HEK293T (cell line): ENCODE measurements at regions not wholly inside any gene's neighbourhood (a gene's known extent, or its start where the extent isn't known, plus 50 kb on each side); places are given as distances from the start of the nearest gene placed in this dataset.

Source experiments
- CTCF ChIA-PET: fragments of 350-600 bp; formaldehyde crosslinking; extraction: SDS; loops from one replicate; lab custom pipeline; 2021; ENCODE audit warnings: antibody characterized with exemption, inconsistent platforms; lab: Yijun Ruan, JAX
- POLR2A ChIA-PET: fragments of 350-600 bp; formaldehyde crosslinking; extraction: SDS; loops from one replicate; lab custom pipeline; 2020; ENCODE audit warnings: antibody characterized with exemption, inconsistent platforms; lab: Yijun Ruan, JAX
- DNase-seq: peaks from one replicate; pipeline ENCODE4 v3.0.0; 2012; ENCODE audit warnings: mixed read lengths; ENCODE audit errors: extremely low spot score
- ARNT ChIP-seq: fragments of 450-650 bp; IDR thresholded peaks from 2 replicates; pipeline ENCODE4 v1.6.1; 2017; ENCODE audit warnings: mild to moderate bottlenecking
- BHLHE40 ChIP-seq: fragments of 450-650 bp; IDR thresholded peaks from 2 replicates; pipeline ENCODE4 v1.6.1; 2016; ENCODE audit warnings: mild to moderate bottlenecking, moderate library complexity, borderline replicate concordance
- CTBP1 ChIP-seq: fragments of 450-650 bp; IDR thresholded peaks from 2 replicates; pipeline ENCODE4 v1.6.1; 2016; ENCODE audit warnings: borderline replicate concordance
- ELF4 ChIP-seq: fragments of 450-650 bp; IDR thresholded peaks from 2 replicates; pipeline ENCODE4 v1.6.1; 2017; ENCODE audit warnings: antibody characterized with exemption
- FOXA1 ChIP-seq: fragments of 450-650 bp; IDR thresholded peaks from 2 replicates; pipeline ENCODE4 v1.6.1; 2016; ENCODE audit warnings: mild to moderate bottlenecking
- FOXK2 ChIP-seq: fragments of 450-650 bp; IDR thresholded peaks from 2 replicates; pipeline ENCODE4 v1.6.1; 2016; ENCODE audit warnings: mild to moderate bottlenecking
- FOXM1 ChIP-seq: fragments of 450-650 bp; IDR thresholded peaks from 2 replicates; pipeline ENCODE4 v1.6.1; 2017; ENCODE audit warnings: mild to moderate bottlenecking, borderline replicate concordance
- HDGF ChIP-seq: fragments of 450-650 bp; IDR thresholded peaks from 2 replicates; pipeline ENCODE4 v1.6.1; 2017; ENCODE audit warnings: antibody characterized with exemption, borderline replicate concordance
- L3MBTL2 ChIP-seq: fragments of 450-650 bp; conservative IDR thresholded peaks from 2 replicates; pipeline ENCODE4 v1.6.1; 2016; ENCODE audit warnings: mild to moderate bottlenecking
- LEF1 ChIP-seq: fragments of 450-650 bp; IDR thresholded peaks from 2 replicates; pipeline ENCODE4 v1.6.1; 2017; ENCODE audit warnings: mild to moderate bottlenecking, borderline replicate concordance
- NFRKB ChIP-seq: fragments of 450-650 bp; IDR thresholded peaks from 2 replicates; pipeline ENCODE4 v1.6.1; 2016; ENCODE audit warnings: mild to moderate bottlenecking, moderate library complexity
- PKNOX1 ChIP-seq: fragments of 450-650 bp; IDR thresholded peaks from 2 replicates; pipeline ENCODE4 v1.6.1; 2016
- SP1 ChIP-seq: fragments of 450-650 bp; IDR thresholded peaks from 2 replicates; pipeline ENCODE4 v1.6.1; 2017
- SUZ12 ChIP-seq: fragments of 450-650 bp; IDR thresholded peaks from 2 replicates; pipeline ENCODE4 v1.6.1; 2016; ENCODE audit warnings: mild to moderate bottlenecking
- TARDBP ChIP-seq: fragments of 450-650 bp; IDR thresholded peaks from 2 replicates; pipeline ENCODE4 v1.6.1; 2016
- ZNF384 ChIP-seq: fragments of 450-650 bp; IDR thresholded peaks from 2 replicates; pipeline ENCODE4 v1.6.1; 2016

GRCh38 chr5:37988454-37989046, 148.7 kb upstream of the GDNF start:
- no peak for TF ChIP-seq FOXA1
- no peak for TF ChIP-seq PKNOX1
- no peak for TF ChIP-seq ARNT
- no peak for TF ChIP-seq NFRKB
- no peak for TF ChIP-seq L3MBTL2
- no peak for TF ChIP-seq FOXM1
- TF ChIP-seq HDGF: no peak
- no peak for TF ChIP-seq LEF1
- no peak for TF ChIP-seq TARDBP
- no peak for TF ChIP-seq BHLHE40
- no peak for TF ChIP-seq CTBP1
- TF ChIP-seq ELF4: no peak
- no peak for TF ChIP-seq SUZ12
- TF ChIP-seq SP1: no peak
- TF ChIP-seq ZNF384: no peak
- DNase-seq: no peak
- ChIA-PET CTCF (interaction anchor here (1.1 kb wide), 1 partner anchor 265 kb away, joined by 3 read pairs; no protein-coding TSS in a partner anchor), POLR2A (no interaction called here)

GRCh38 chr5:37984300-37984699, 144.5 kb upstream of the GDNF start:
- no peak for TF ChIP-seq LEF1
- TF ChIP-seq ARNT: no peak
- TF ChIP-seq SUZ12: no peak
- no peak for TF ChIP-seq TARDBP
- no peak for TF ChIP-seq PKNOX1
- TF ChIP-seq BHLHE40: no peak
- no peak for TF ChIP-seq L3MBTL2
- no peak for TF ChIP-seq CTBP1
- no peak for TF ChIP-seq SP1
- no peak for TF ChIP-seq ZNF384
- ChIA-PET POLR2A (no interaction called here), CTCF (no interaction called here)
- no peak for DNase-seq

- ChIA-PET POLR2A (no interaction called here), CTCF (no interaction called here)
- TF ChIP-seq TARDBP: no peak
- no peak for TF ChIP-seq NFRKB
- no peak for TF ChIP-seq ZNF384
- TF ChIP-seq CTBP1: no peak
- no peak for TF ChIP-seq HDGF
- no peak for TF ChIP-seq BHLHE40
- no peak for TF ChIP-seq L3MBTL2
- DNase-seq: no peak
These were observed 143.6 kb upstream of the GDNF start for GRCh38 chr5:37983463-37983862.

GRCh38 chr5:37979559-37979958, 139.7 kb upstream of the GDNF start:
- CTCF ChIA-PET: no interaction called here
- no peak for DNase-seq
- POLR2A ChIA-PET: no interaction called here
- no peak for TF ChIP-seq FOXM1
- no peak for TF ChIP-seq L3MBTL2

- CTCF ChIA-PET: no interaction called here
- POLR2A ChIA-PET: no interaction called here
- no peak for DNase-seq
- no peak for TF ChIP-seq LEF1
- TF ChIP-seq HDGF: no peak
- TF ChIP-seq CTBP1: no peak
- no peak for TF ChIP-seq BHLHE40
- TF ChIP-seq FOXK2: no peak
- no peak for TF ChIP-seq L3MBTL2
- TF ChIP-seq PKNOX1: no peak
- TF ChIP-seq NFRKB: no peak
- no peak for TF ChIP-seq ARNT
- no peak for TF ChIP-seq ELF4
- TF ChIP-seq SP1: no peak
- no peak for TF ChIP-seq FOXM1
- TF ChIP-seq SUZ12: no peak
- TF ChIP-seq ZNF384: no peak
- TF ChIP-seq FOXA1: no peak
These were observed 135.7 kb upstream of the GDNF start for GRCh38 chr5:37975531-37975930.

- ChIA-PET CTCF (no interaction called here), POLR2A (no interaction called here)
These were observed 131.7 kb upstream of the GDNF start for GRCh38 chr5:37971483-37972024.

More at GRCh38 chr5:37971483-37972024, 131.7 kb upstream of the GDNF start:
- TF ChIP-seq FOXA1: no peak
- TF ChIP-seq ZNF384: no peak
- no peak for TF ChIP-seq NFRKB
- TF ChIP-seq SUZ12: no peak
- no peak for TF ChIP-seq FOXK2
- TF ChIP-seq TARDBP: no peak
- no peak for TF ChIP-seq CTBP1
- TF ChIP-seq PKNOX1: no peak
- no peak for TF ChIP-seq FOXM1
- no peak for TF ChIP-seq L3MBTL2
- TF ChIP-seq LEF1: no peak
- TF ChIP-seq BHLHE40: no peak
- no peak for TF ChIP-seq ARNT
- no peak for TF ChIP-seq SP1
- no peak for TF ChIP-seq ELF4
- DNase-seq: no peak
